Left lung (tissue), 4 donors: ENCODE measurements at regions not wholly inside any gene's neighbourhood (a gene's known extent, or its start where the extent isn't known, plus 50 kb on each side); places are given as distances from the start of the nearest gene placed in this dataset.

Experiments used
- ATAC-seq: fragments of 200-7000 bp; cut with Tn5 transposase; one replicate; pipeline ENCODE4 v1.9.1; 2020; ENCODE audit warnings: moderate library complexity
- DNase-seq, 4 donors: peaks; one replicate each; pipeline ENCODE4 v3.0.0-alpha.2; 2013 to 2020
- H3K27ac ChIP-seq, 2 donors: fragments of 200-600 bp; sonication (generic) in 1 of 2; one replicate each; pipeline versions ENCODE4 v1.5.0 to v1.8.0; 2020 to 2021
- H3K27me3 ChIP-seq, 2 donors: fragments of 200-600 bp; sonication (generic) in 1 of 2; one replicate each; pipeline versions ENCODE4 v1.5.0 to v1.8.0; 2020 to 2021
- H3K36me3 ChIP-seq, 2 donors: fragments of 200-600 bp; sonication (generic) in 1 of 2; one replicate each; pipeline versions ENCODE4 v1.5.0 to v1.8.0; 2020 to 2021
- H3K4me1 ChIP-seq, 2 donors: fragments of 200-600 bp; one replicate each; pipeline ENCODE4 v1.8.0; 2021
- H3K4me3 ChIP-seq, 2 donors: fragments of 200-600 bp; sonication (generic) in 1 of 2; one replicate each; pipeline versions ENCODE4 v1.5.0 to v1.8.0; 2020 to 2021; ENCODE audit warnings: mild to moderate bottlenecking in 1 of 2
- H3K9me3 ChIP-seq, 2 donors: fragments of 200-600 bp; sonication (generic) in 1 of 2; one replicate each; pipeline versions ENCODE4 v1.5.0 to v1.8.0; 2020 to 2021
- CTCF ChIP-seq, 2 donors: fragments of 200-600 bp; sonication (generic) in 1 of 2; IDR thresholded peaks; one replicate each; pipeline versions ENCODE4 v1.5.0 to v1.8.0; 2021; ENCODE audit warnings: antibody characterized with exemption in 2 of 2
- intact Hi-C, 2 donors: fragments of 100-400 bp; cut with DNase I; formaldehyde crosslinking; loops; one replicate each; pipeline versions ENCODE4 v1.11.2 to v1.14.2; 2022
- donor health status: DM: no; HTN: yes; CAD: no.
- donor health status: DM: no; HTN: no; CAD: no.

- no peak overlapping the region for H3K4me3 ChIP-seq
- H3K27ac ChIP-seq = no peak overlapping the region
- no peak for TF ChIP-seq CTCF (IDR thresholded peaks at IDR 0.05)
- peak in 2 of 4 donors; percentile 1 to 7 for DNase-seq
- no peaks in the 10 kb centered on the region for H3K4me1 ChIP-seq
- intact Hi-C loops = no loop called here
- no peak for ATAC-seq
- no peaks in the 10 kb centered on the region for H3K9me3 ChIP-seq
- H3K27me3 ChIP-seq = no peaks in the 10 kb centered on the region
- H3K36me3 ChIP-seq = no peaks in the 10 kb centered on the region
Measured at GRCh38 chr13:58592786-58593185, 961.2 kb downstream of the PCDH17 start.

- intact Hi-C loops = no loop called here
- no peak for TF ChIP-seq CTCF (IDR thresholded peaks at IDR 0.05)
- Histone ChIP-seq H3K27me3 (no peaks in the 10 kb centered on the region), H3K9me3 (no peaks in the 10 kb centered on the region), H3K36me3 (no peaks in the 10 kb centered on the region), H3K4me3 (no peak overlapping the region), H3K4me1 (no peaks in the 10 kb centered on the region), H3K27ac (no peak overlapping the region)
- DNase-seq = no peak
- ATAC-seq = no peak
Measured at GRCh38 chr13:58594747-58595600, 963.4 kb downstream of the PCDH17 start.

GRCh38 chr13:58597552-58597951 is 966.0 kb downstream of the PCDH17 start:
- Histone ChIP-seq H3K36me3 (no peaks in the 10 kb centered on the region), H3K27me3 (no peaks in the 10 kb centered on the region), H3K27ac (no peak overlapping the region), H3K4me1 (no peaks in the 10 kb centered on the region), H3K4me3 (no peak overlapping the region), H3K9me3 (no peaks in the 10 kb centered on the region)
- no peak for ATAC-seq
- no peak for TF ChIP-seq CTCF (IDR thresholded peaks at IDR 0.05)
- intact Hi-C loops = no loop called here
- no peak for DNase-seq

GRCh38 chr13:58598241-58598640 is 966.7 kb downstream of the PCDH17 start:
- H3K9me3 ChIP-seq = no peaks in the 10 kb centered on the region
- H3K4me1 ChIP-seq = no peaks in the 10 kb centered on the region
- ATAC-seq (no peak), DNase-seq (no peak)
- intact Hi-C loops = no loop called here
- H3K36me3 ChIP-seq = no peaks in the 10 kb centered on the region
- no peak overlapping the region for H3K4me3 ChIP-seq
- H3K27ac ChIP-seq = no peak overlapping the region
- no peak for TF ChIP-seq CTCF (IDR thresholded peaks at IDR 0.05)
- H3K27me3 ChIP-seq = no peaks in the 10 kb centered on the region

GRCh38 chr13:58611117-58611516 is 979.6 kb downstream of the PCDH17 start:
- Histone ChIP-seq H3K4me1 (no peaks in the 10 kb centered on the region), H3K27me3 (no peaks in the 10 kb centered on the region), H3K36me3 (no peaks in the 10 kb centered on the region), H3K27ac (no peak overlapping the region), H3K4me3 (no peak overlapping the region), H3K9me3 (peaks cover 0 to 3% of the 10 kb centered on the region in 2 donors)
- intact Hi-C loops = no loop called here
- ATAC-seq (no peak), DNase-seq (no peak)
- no peak for TF ChIP-seq CTCF (IDR thresholded peaks at IDR 0.05)
